ENCODE measurements at regions not wholly inside any gene's neighbourhood (a gene's known extent, or its start where the extent isn't known, plus 50 kb on each side); places are given as distances from the start of the nearest gene placed in this dataset.

GRCh38 chr1:87553511-87553910, 224.8 kb downstream of the LMO4 start:
- TF ChIP-seq, protein P1, sequence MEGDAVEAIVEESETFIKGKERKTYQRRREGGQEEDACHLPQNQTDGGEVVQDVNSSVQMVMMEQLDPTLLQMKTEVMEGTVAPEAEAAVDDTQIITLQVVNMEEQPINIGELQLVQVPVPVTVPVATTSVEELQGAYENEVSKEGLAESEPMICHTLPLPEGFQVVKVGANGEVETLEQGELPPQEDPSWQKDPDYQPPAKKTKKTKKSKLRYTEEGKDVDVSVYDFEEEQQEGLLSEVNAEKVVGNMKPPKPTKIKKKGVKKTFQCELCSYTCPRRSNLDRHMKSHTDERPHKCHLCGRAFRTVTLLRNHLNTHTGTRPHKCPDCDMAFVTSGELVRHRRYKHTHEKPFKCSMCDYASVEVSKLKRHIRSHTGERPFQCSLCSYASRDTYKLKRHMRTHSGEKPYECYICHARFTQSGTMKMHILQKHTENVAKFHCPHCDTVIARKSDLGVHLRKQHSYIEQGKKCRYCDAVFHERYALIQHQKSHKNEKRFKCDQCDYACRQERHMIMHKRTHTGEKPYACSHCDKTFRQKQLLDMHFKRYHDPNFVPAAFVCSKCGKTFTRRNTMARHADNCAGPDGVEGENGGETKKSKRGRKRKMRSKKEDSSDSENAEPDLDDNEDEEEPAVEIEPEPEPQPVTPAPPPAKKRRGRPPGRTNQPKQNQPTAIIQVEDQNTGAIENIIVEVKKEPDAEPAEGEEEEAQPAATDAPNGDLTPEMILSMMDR (IDR thresholded peaks at IDR 0.05) = no peak

DNA sequence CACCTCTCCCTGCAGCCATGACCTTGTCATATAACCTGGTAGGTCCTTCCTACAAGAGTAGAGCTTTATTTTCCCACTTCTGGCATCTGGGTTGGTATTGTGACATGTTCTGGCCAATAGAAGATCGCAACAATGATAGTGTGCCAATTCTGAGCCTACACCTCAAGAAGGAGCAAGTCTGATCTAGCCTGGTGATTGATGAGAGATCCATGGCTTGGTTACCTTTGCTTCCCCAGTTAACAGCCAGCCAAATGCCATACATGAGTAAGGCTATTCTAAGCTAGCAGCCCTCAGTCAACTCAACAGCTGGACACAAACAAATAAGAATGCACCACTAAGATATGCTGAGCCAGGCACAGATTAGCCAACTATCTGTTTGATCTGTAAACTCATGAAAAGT, 226.7 kb downstream of the LMO4 start:
- TF ChIP-seq, protein P1 (IDR thresholded peaks at IDR 0.05) = no peak

GRCh38 chr1:87556326-87556725, 227.6 kb downstream of the LMO4 start:
- TF ChIP-seq, protein P1 (IDR thresholded peaks at IDR 0.05) = no peak

DNA sequence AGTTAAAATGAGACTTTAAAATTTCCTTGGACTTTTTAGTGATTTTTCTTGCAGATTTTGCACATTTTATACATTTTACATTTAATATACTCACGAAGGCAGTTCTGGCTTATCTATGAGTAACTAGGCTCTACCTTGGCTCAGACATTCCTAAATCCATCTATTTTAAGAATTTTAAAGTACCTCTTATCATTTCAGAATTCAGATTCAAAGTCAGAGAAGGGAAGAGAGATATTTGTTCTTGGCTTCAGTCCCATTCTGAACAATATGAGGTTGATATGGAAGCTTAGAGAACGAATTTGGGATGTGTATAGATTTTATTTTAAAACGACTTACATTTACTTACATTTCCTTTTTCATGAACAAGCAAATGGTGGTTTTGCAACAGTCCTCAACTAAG, 230.2 kb downstream of the LMO4 start:
- TF ChIP-seq, protein P1 (IDR thresholded peaks at IDR 0.05) = no peak

DNA sequence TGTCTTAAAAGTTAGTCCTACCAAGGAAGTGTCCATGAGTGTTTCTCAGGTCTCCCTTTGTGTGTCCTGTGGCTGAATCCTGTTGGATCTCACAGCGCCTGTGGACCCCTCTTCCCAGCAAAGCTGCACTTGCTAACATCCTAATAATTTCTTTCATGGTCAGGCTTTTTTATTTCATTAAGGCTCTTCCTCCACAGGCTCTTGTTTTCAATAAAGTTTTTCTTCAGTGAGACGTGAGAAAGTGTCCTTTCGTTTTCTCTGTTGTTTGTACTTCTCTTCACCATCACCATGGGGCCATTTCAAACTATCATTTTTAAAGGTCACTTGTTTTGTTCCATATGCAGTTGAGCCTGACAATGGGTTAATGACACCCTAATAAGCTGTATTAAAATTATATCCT, 231.5 kb downstream of the LMO4 start:
- TF ChIP-seq, protein P1 (IDR thresholded peaks at IDR 0.05) = no peak

DNA sequence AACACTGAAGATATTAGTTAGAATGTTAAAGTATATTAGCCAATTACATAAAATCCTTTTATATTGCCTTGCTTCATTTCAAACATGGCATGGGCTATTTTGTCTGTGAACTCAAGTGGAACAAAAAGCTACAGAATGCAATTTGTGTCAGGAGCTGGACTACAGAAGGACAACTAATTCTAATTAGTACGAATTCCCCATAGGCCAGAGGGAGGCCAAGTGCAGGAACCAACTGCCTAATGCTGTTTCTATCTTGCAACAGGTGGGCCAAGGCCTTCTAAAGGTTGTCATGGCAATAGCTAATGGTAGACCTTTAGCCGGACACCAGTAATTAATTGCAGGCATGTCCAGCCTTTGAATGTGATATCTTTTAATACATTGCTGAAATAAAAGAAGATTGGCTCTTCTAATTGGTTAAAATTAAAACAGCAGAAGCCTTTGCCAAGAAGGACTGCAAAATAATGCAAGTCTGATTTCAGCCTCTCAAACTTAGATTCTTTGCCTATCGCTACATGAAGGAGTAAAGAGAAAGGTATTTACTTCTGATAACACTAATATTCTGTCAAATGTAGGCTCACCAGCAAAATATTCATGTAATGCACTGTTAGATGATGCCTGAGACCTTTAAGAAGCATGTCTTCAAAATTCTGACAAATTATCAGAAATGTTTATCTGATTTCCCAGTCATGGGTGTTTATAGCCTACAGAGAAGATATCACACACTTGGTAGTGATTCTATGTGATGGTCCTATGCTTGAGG, 232.1 kb downstream of the LMO4 start:
- TF ChIP-seq, protein P1 (IDR thresholded peaks at IDR 0.05) = no peak

DNA sequence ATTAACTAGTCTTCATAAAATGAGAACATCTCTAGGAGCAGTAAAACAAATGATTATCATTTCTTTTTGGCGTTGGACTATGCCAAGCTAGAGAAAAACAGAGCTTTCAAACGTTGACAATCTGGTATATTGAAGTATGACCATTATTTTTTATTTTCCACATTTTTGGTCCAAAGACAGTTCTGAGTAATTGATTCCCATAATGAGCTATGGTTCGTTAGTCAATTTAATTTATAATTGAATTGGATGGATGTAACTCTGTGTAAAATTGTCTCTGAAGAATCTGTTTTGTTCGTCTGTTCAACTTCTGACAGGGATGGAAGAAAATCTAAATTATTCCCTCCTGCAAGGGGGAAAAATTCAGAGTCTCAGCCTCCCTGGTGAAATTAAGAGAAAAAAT, 234.5 kb downstream of the LMO4 start:
- TF ChIP-seq, protein P1 (IDR thresholded peaks at IDR 0.05) = no peak

- TF ChIP-seq, protein P1 (IDR thresholded peaks at IDR 0.05) = no peak
Observed at GRCh38 chr1:87565861-87566260, 237.2 kb downstream of the LMO4 start.
